ENCODE measurements at regions not wholly inside any gene's neighbourhood (a gene's known extent, or its start where the extent isn't known, plus 50 kb on each side); places are given as distances from the start of the nearest gene placed in this dataset.
A peak's percentile ranks its signal among the peaks of the same experiment; 100 is the strongest.

- Histone ChIP-seq H3K9ac (ENCODE audit: insufficient read depth in 1 of 2, low read length in 2 of 2) (no peak overlapping the region), H3K9me3 (ENCODE audit: control insufficient read depth in 4 of 4, insufficient read depth in 3 of 4, low read length in 3 of 4) (no peaks in the 10 kb centered on the region)
- peak; percentile 39 for ATAC-seq (ENCODE audit: insufficient read depth, low FRiP score)
These were observed 1314.7 kb downstream of the FSTL5 start for GRCh38 chr4:160848901-160849760.

GRCh38 chr4:160864253-160864652, 1299.5 kb downstream of the FSTL5 start:
- DNase-seq, result no peak
- H3K4me3 ChIP-seq, result no peak overlapping the region
- H3K27ac ChIP-seq (ENCODE audit: low read depth in 1 of 2, low read length in 1 of 2), result no peak overlapping the region
- H3K4me1 ChIP-seq (ENCODE audit: control insufficient read depth in 5 of 5, insufficient read depth in 5 of 5, low read length in 5 of 5), result no peaks in the 10 kb centered on the region
- no peak overlapping the region for H3K9ac ChIP-seq (ENCODE audit: insufficient read depth in 1 of 2, low read length in 2 of 2)
- WGBS, 2 donors, result 74 to 86% methylated on average over 1 of the region's 1 CpG
- H3K27me3 ChIP-seq (ENCODE audit: control insufficient read depth in 3 of 3, insufficient read depth in 3 of 3, low read length in 2 of 3), result no peaks in the 10 kb centered on the region
- TF ChIP-seq CTCF (IDR thresholded peaks at IDR 0.05; ENCODE audit: control extremely low read depth, extremely low read depth), result no peak
- H3K9me3 ChIP-seq (ENCODE audit: control insufficient read depth in 4 of 4, insufficient read depth in 3 of 4, low read length in 3 of 4), result no peaks in the 10 kb centered on the region
- H3K36me3 ChIP-seq (ENCODE audit: control insufficient read depth in 4 of 4, insufficient read depth in 4 of 4, low read length in 4 of 4), result no peaks in the 10 kb centered on the region
- no peak for ATAC-seq (ENCODE audit: insufficient read depth, low FRiP score)

More at GRCh38 chr4:160848901-160849760, 1314.7 kb downstream of the FSTL5 start:
- TF ChIP-seq CTCF (IDR thresholded peaks at IDR 0.05; ENCODE audit: control extremely low read depth, extremely low read depth), result no peak
- peak in 2 of 3 donors; percentile 10 to 12 for DNase-seq
- no peak overlapping the region for H3K4me3 ChIP-seq
- no peak overlapping the region for H3K27ac ChIP-seq (ENCODE audit: low read depth in 1 of 2, low read length in 1 of 2)
- no peaks in the 10 kb centered on the region for H3K36me3 ChIP-seq (ENCODE audit: control insufficient read depth in 4 of 4, insufficient read depth in 4 of 4, low read length in 4 of 4)
- no peaks in the 10 kb centered on the region for H3K27me3 ChIP-seq (ENCODE audit: control insufficient read depth in 3 of 3, insufficient read depth in 3 of 3, low read length in 2 of 3)
- 55 to 72% methylated on average over 9 of the region's 9 CpGs for WGBS, 2 donors
- H3K4me1 ChIP-seq (ENCODE audit: control insufficient read depth in 5 of 5, insufficient read depth in 5 of 5, low read length in 5 of 5), result no peaks in the 10 kb centered on the region

GRCh38 chr4:160869899-160870298, 1293.9 kb downstream of the FSTL5 start:
- ATAC-seq (ENCODE audit: insufficient read depth, low FRiP score), result no peak
- H3K4me1 ChIP-seq (ENCODE audit: control insufficient read depth in 5 of 5, insufficient read depth in 5 of 5, low read length in 5 of 5), result no peaks in the 10 kb centered on the region
- no peak for TF ChIP-seq CTCF (IDR thresholded peaks at IDR 0.05; ENCODE audit: control extremely low read depth, extremely low read depth)

More at GRCh38 chr4:160869899-160870298, 1293.9 kb downstream of the FSTL5 start:
- Histone ChIP-seq H3K9ac (ENCODE audit: insufficient read depth in 1 of 2, low read length in 2 of 2) (no peak overlapping the region), H3K9me3 (ENCODE audit: control insufficient read depth in 4 of 4, insufficient read depth in 3 of 4, low read length in 3 of 4) (no peaks in the 10 kb centered on the region), H3K4me3 (no peak overlapping the region), H3K36me3 (ENCODE audit: control insufficient read depth in 4 of 4, insufficient read depth in 4 of 4, low read length in 4 of 4) (no peaks in the 10 kb centered on the region), H3K27me3 (ENCODE audit: control insufficient read depth in 3 of 3, insufficient read depth in 3 of 3, low read length in 2 of 3) (no peaks in the 10 kb centered on the region), H3K27ac (ENCODE audit: low read depth in 1 of 2, low read length in 1 of 2) (no peak overlapping the region)
- no peak for DNase-seq

Measured in lung (tissue), 11 donors.